Skeletal muscle cell (primary cell): ENCODE measurements at regions not wholly inside any gene's neighbourhood (a gene's known extent, or its start where the extent isn't known, plus 50 kb on each side); places are given as distances from the start of the nearest gene placed in this dataset.

Source experiments
- DNase-seq: peaks from one replicate; pipeline ENCODE4 v3.0.0-alpha.2; 2010; ENCODE audit warnings: low read depth
- H3K4me3 ChIP-seq: 2 replicates; pipeline ENCODE4 v1.5.1; 2011; ENCODE audit warnings: low read depth, mild to moderate bottlenecking, control low read depth, low read length, moderate library complexity

DNA sequence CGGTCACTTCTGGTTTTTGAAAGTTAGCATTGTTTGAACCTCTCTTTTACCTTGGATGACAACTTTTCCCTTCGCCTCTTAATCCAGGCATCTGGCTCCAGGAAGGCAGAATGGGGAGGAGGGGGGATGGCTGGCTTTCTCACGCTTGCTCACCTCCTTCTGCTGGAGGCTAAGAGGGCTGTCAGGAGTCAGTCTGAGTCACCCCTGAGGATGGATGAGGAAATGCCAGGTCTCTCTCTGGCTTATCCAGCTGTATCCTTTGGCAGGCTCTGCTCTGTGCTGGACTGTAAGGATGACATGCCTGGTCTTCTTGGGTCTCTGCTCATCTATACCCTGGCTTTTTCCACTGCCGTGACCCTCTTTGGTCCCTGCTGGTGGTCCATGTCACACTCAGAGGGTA lies 142.9 kb upstream of the GYPC start:
- DNase-seq: peak; percentile 1

GRCh38 chr2:126515471-126515870 lies 140.5 kb upstream of the GYPC start:
- no peak for DNase-seq
- no peak overlapping the region for H3K4me3 ChIP-seq

More for the DNA sequence above, 142.9 kb upstream of the GYPC start:
- no peak overlapping the region for H3K4me3 ChIP-seq

- no peak for DNase-seq
- H3K4me3 ChIP-seq: no peak overlapping the region
Measured at GRCh38 chr2:126518196-126518595, 137.8 kb upstream of the GYPC start.

DNA sequence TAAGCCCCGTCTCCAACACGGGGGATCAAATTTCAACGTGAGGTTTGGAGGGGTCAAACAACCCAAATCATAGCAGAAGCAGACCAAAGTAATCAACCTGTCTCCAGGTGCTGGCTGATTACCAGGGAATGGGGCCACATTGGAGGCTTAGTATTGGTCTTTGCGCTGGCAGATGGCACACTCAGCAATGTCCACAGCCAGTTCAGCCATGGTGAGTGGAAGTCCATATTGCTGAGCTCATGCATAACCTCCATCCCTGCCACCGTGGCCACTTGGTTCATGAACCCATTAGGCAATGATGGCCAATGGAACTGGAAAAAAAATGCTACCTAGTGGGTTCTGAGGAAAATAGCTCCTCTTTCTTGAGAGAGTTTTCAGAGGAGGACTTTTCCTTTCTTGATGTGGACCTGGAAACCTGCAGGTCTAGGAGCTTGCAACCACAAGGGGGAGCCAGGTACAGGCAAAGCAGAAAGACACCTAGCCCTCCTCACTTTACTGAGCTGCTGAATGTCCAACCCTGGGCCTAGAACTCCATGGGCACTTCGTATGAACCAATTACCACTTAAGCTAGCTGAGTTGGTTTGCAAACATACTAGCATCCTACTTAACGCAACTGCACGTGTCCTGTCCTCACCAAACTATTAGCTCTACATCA lies 128.0 kb upstream of the GYPC start:
- DNase-seq: peak; percentile 14
- no peak overlapping the region for H3K4me3 ChIP-seq

- DNase-seq: no peak
- H3K4me3 ChIP-seq: no peak overlapping the region
Measured at GRCh38 chr2:126531029-126531428, 124.9 kb upstream of the GYPC start.

GRCh38 chr2:126534478-126534877 lies 121.5 kb upstream of the GYPC start:
- H3K4me3 ChIP-seq: no peak overlapping the region
- no peak for DNase-seq

- no peak for DNase-seq
- H3K4me3 ChIP-seq: no peak overlapping the region
Measured at GRCh38 chr2:126535408-126535807, 120.5 kb upstream of the GYPC start.

- H3K4me3 ChIP-seq: no peak overlapping the region
- DNase-seq: no peak
Measured at GRCh38 chr2:126536605-126537200, 119.3 kb upstream of the GYPC start.

DNA sequence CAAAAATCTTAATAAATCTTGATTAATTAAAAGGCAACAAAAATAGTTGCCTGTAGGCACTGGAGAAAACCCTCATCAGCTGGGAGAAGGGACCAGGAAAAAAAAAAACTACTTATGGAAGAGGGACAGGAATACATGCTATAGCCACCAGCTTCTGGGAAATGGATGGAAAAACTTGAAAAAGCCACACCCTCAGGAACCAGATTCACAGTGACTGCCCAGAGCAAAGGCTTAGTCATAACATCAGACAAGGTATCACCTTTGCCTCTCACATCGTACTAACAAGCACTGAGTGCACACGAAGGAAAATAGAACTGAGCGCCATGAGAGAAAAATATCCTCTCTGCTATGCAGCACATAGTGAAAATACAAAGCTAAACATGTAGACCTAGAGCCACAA lies 116.9 kb upstream of the GYPC start:
- no peak overlapping the region for H3K4me3 ChIP-seq
- DNase-seq: no peak

- no peak for DNase-seq
- H3K4me3 ChIP-seq: no peak overlapping the region
Measured at GRCh38 chr2:126542247-126542646, 113.7 kb upstream of the GYPC start.

GRCh38 chr2:126543081-126543480 lies 112.9 kb upstream of the GYPC start:
- no peak for DNase-seq
- no peak overlapping the region for H3K4me3 ChIP-seq

DNA sequence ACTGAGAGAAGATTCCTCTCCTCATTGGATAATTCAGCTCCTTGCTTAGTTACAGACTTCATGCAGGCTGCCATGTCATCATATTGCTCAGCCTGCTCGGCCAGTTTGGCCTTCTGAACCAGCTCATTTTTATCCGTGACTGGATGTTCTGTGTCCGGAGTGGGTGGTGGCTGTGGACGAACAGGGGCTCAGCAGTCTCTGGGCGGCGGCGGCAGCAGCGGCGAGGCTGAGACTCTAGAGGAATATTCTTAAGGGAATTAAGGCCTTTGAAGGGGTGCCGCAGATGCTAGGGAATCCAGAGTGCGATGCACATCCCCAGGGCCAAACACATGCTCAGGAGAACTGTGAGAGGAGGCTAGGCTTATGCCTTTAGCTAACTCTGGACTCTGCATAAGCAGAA lies 97.9 kb upstream of the GYPC start:
- no peak overlapping the region for H3K4me3 ChIP-seq
- no peak for DNase-seq

GRCh38 chr2:126568734-126569133 lies 87.2 kb upstream of the GYPC start:
- no peak for DNase-seq
- H3K4me3 ChIP-seq: no peak overlapping the region

- H3K4me3 ChIP-seq: no peak overlapping the region
- no peak for DNase-seq
Measured at GRCh38 chr2:126571403-126571802, 84.6 kb upstream of the GYPC start.

DNA sequence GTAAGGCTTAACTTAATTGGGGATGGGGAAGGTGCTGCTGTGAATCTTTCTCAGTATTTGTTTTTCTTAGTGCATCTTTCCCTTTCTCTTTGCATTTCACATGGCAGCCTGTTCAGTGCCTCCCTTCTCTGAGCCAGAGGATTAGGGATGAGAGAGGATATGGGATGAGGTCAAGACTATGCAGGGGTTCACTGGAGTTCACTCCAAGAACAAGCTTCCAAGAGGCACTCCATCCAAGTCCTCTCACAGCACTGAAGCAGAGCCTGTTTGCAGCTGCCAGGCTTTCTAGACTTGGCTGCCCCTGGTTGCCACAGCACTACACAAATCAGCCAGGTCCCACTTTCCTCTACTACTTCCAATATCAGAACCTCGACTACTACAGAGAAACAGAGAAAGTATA lies 80.3 kb upstream of the GYPC start:
- no peak overlapping the region for H3K4me3 ChIP-seq
- DNase-seq: no peak

DNA sequence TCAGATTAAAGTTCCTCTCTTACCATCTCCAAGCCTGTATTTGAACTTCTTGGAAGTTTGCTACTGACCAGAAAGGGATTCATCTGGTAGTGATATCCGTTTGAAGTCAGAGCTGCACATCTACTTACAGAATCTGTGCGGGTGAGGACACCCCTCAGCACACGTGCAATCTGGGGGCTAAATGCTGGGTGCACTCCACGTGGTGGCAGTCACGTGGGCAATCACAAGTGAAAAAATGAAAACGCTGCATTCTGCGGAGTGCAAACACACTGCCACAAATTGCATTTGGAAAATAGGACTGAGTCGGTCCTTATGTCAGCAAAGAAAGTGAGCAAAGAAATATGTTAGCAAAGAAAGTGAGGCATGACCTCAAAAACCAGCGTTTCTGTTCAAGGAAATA lies 76.1 kb upstream of the GYPC start:
- no peak overlapping the region for H3K4me3 ChIP-seq
- DNase-seq: no peak

DNA sequence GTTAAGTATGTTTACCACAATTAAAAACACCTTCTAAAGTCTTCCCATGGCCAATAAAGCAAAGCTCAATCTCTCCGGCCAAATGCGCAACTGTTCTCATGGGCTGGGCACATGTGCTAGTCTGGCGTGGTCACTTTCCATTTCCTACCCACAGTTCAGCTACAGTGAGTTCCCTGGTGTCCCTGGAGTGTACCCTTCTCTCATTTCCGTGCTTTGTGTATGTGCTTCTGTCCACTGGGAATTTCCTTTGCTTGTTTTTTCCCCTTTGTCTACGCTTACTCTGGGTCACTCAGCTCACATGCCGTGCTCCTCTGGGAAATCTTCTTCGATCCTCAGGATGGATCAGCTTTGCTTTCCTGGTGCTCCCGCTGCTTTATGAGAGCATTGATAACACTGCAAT lies 69.6 kb upstream of the GYPC start:
- no peak for DNase-seq
- no peak overlapping the region for H3K4me3 ChIP-seq

GRCh38 chr2:126599062-126599461 lies 56.9 kb upstream of the GYPC start:
- no peak overlapping the region for H3K4me3 ChIP-seq
- DNase-seq: no peak

- H3K4me3 ChIP-seq: no peak overlapping the region
- DNase-seq: no peak
Measured at GRCh38 chr2:126600742-126601141, 55.2 kb upstream of the GYPC start.

DNA sequence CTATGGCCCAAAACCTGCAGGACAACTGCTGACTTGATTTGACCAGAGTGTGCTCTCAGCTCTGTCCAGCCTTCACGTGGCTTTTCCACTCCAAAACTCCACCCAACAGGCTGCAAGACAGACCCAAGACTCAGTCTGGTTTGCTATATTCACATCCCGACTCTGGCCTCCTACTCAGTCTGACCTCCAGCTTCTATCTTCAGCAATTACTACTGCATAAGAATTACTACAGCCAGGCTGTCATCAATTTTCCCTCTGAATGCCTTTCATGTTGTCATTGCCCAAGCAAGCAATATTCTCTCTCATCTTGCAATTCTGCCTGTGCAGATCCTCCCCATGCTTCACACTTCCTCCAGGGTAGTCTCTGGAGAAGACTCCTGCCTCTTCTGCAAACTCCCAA lies 53.6 kb upstream of the GYPC start:
- DNase-seq: no peak
- no peak overlapping the region for H3K4me3 ChIP-seq
